ENCODE measurements at regions not wholly inside any gene's neighbourhood (a gene's known extent, or its start where the extent isn't known, plus 50 kb on each side); places are given as distances from the start of the nearest gene placed in this dataset.
"Not testable (repeated sequence)": the region's sequence is repeated elsewhere in the genome, so short reads cannot be mapped to it uniquely, and the experiment has no call there.

DNA sequence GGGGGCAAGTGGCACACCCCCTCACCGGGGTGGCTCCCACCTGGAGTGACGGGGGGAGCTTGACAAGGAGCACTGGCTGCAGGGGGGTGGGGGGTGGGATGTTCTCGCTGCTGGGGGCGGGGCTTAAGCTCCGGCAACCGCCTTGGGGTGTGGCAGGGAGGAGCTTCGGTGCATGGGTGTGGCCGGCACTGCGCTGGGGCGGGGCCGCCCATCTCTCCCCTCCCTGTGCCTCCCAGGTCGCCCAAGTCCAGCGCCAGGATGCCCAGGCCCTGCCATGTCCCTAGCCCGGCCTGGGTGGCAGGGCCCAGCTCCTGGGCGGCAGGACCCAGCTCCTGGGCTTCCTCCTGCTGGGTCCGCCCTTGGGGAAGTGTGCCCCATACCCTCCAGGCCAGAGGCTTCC is 175.9 kb upstream of the AKAP13 start:
- TF ChIP-seq, protein P1, sequence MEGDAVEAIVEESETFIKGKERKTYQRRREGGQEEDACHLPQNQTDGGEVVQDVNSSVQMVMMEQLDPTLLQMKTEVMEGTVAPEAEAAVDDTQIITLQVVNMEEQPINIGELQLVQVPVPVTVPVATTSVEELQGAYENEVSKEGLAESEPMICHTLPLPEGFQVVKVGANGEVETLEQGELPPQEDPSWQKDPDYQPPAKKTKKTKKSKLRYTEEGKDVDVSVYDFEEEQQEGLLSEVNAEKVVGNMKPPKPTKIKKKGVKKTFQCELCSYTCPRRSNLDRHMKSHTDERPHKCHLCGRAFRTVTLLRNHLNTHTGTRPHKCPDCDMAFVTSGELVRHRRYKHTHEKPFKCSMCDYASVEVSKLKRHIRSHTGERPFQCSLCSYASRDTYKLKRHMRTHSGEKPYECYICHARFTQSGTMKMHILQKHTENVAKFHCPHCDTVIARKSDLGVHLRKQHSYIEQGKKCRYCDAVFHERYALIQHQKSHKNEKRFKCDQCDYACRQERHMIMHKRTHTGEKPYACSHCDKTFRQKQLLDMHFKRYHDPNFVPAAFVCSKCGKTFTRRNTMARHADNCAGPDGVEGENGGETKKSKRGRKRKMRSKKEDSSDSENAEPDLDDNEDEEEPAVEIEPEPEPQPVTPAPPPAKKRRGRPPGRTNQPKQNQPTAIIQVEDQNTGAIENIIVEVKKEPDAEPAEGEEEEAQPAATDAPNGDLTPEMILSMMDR (IDR thresholded peaks at IDR 0.05) = not testable (repeated sequence)
- not testable (repeated sequence) for TF ChIP-seq POLR2A (IDR thresholded peaks at IDR 0.05)
